Prostate gland (tissue), 2 donors: ENCODE measurements at regions not wholly inside any gene's neighbourhood (a gene's known extent, or its start where the extent isn't known, plus 50 kb on each side); places are given as distances from the start of the nearest gene placed in this dataset.

Source experiments
- DNase-seq: peaks from one replicate; pipeline ENCODE4 v3.0.0-alpha.2; 2019; ENCODE audit warnings: low spot score
- H3K27ac ChIP-seq, 2 donors: fragments of 200-600 bp; sonication (generic); 2 replicates each; pipeline ENCODE4 v1.5.1; 2017 to 2019
- H3K27me3 ChIP-seq: fragments of 200-600 bp; sonication (generic); replicated peaks from 2 replicates; pipeline ENCODE4 v1.5.1; 2019; ENCODE audit not compliant: insufficient read depth
- H3K36me3 ChIP-seq, 2 donors: fragments of 200-600 bp; sonication (generic); 1 replicate in 1 of 2; 2 replicates in 1 of 2; pipeline versions ENCODE4 v1.5.1 to v1.8.1; 2017 to 2019
- H3K4me1 ChIP-seq: fragments of 200-600 bp; sonication (generic); replicated peaks from 2 replicates; pipeline ENCODE4 v1.5.1; 2019
- H3K4me3 ChIP-seq, 2 donors: fragments of 200-600 bp; sonication (generic); 2 replicates each; pipeline ENCODE4 v1.5.1; 2017 to 2019
- H3K9me3 ChIP-seq: fragments of 200-600 bp; sonication (generic); 2 replicates; pipeline ENCODE4 v1.5.1; 2017
- POLR2A ChIP-seq: fragments of 450-650 bp; IDR thresholded peaks from one replicate; pipeline ENCODE4 v1.6.1; 2016; ENCODE audit warnings: antibody characterized with exemption, mild to moderate bottlenecking
- POLR2AphosphoS5 ChIP-seq: sonication (generic); formaldehyde crosslinking; IDR thresholded peaks from one replicate; pipeline ENCODE4 v1.6.1; 2017; ENCODE audit warnings: antibody characterized with exemption
- WGBS: methylation state at CpG from one replicate; pipeline ENCODE4 v1.1.5; 2018; 5-methylcytosine and 5-hydroxymethylcytosine counted together
- intact Hi-C: fragments of 100-400 bp; cut with DNase I; formaldehyde crosslinking; loops from one replicate; pipeline ENCODE4 v1.14.2; 2022
- TF ChIP-seq, protein P1 (sequence below), 4 experiments: fragments of 200-600 bp in 2 of 4; fragments of 450-650 bp in 2 of 4; sonication (generic) in 2 of 4; IDR thresholded peaks; 1 replicate in 3 of 4; 2 replicates in 1 of 4; pipeline ENCODE4 v1.5.1; 2016 to 2019; ENCODE audit warnings: antibody characterized with exemption in 4 of 4, mild to moderate bottlenecking in 2 of 4, moderate library complexity in 2 of 4

DNA sequence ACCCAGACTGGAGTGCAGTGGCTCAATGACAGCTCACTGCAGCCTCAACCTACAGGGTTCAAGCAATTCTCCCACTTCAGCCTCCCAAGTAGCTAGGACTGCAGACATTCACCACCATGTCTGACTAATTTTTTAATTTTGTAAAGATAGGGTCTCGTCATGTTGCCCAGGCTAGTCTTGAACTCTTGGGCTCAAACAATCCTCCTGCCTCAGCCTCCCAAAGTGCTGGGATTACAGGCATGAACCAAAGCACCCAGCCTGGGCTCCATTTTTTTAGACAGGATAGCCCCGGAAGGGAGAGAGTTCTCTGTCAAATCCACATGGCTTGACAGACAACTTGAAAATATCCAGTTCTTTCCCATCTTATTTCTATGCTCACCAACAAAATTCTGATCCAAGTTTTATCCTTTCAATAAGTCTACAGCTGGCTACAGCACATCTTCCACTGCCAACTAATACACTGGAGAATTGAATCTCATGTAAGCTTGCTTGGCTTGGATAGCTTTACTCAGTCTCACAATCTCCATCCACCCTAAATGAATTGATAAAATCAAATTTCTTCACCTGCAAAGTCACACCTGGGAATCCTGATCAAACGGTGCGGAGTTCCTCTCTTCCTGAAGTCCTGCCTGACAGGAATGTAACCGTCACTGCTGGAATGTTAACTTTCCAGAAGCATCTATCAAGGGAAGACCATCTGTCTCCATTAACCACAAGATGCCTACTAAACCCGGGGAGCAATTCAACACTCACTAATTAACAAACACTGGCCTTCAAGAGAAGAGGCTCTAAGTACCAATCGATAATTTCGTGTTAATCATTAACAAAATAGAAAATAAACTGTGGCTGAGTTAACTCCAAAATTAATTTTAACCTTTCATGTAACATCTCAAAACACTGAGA is 239.7 kb upstream of the MKLN1 start:
- no peaks in the 10 kb centered on the region for H3K27me3 ChIP-seq
- H3K4me1 ChIP-seq = no peaks in the 10 kb centered on the region
- no peak overlapping the region for H3K27ac ChIP-seq
- no peaks in the 10 kb centered on the region for H3K9me3 ChIP-seq
- DNase-seq = no peak
- H3K36me3 ChIP-seq = no peaks in the 10 kb centered on the region
- no peak overlapping the region for H3K4me3 ChIP-seq
- TF ChIP-seq POLR2A = no peak
- TF ChIP-seq, protein P1, sequence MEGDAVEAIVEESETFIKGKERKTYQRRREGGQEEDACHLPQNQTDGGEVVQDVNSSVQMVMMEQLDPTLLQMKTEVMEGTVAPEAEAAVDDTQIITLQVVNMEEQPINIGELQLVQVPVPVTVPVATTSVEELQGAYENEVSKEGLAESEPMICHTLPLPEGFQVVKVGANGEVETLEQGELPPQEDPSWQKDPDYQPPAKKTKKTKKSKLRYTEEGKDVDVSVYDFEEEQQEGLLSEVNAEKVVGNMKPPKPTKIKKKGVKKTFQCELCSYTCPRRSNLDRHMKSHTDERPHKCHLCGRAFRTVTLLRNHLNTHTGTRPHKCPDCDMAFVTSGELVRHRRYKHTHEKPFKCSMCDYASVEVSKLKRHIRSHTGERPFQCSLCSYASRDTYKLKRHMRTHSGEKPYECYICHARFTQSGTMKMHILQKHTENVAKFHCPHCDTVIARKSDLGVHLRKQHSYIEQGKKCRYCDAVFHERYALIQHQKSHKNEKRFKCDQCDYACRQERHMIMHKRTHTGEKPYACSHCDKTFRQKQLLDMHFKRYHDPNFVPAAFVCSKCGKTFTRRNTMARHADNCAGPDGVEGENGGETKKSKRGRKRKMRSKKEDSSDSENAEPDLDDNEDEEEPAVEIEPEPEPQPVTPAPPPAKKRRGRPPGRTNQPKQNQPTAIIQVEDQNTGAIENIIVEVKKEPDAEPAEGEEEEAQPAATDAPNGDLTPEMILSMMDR (IDR thresholded peaks at IDR 0.05) = no peak
- no peak for TF ChIP-seq POLR2AphosphoS5
- intact Hi-C loops = no loop called here
- WGBS = 71% methylated on average over 8 of the region's 8 CpGs

DNA sequence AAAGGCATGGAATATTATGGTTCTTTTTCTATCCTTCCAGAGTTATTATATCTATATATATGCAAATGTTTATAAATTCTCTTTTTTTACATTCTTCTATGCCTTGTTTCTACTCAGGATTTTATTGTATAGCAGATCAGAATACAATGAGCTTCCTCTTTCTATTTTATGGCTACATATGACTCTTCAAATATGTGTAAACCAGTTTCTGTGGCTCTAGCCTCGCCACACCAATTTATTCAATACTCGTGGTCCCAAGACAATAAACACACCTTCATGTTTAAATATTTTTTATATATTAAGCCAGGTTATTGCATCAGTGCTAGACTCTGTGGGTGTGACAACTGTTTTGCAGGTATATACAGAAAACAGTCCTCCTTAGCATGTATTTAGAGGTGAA is 237.5 kb upstream of the MKLN1 start:
- Histone ChIP-seq H3K4me1 (no peaks in the 10 kb centered on the region), H3K4me3 (no peak overlapping the region)

GRCh38 chr7:131090886-131091692 is 236.6 kb upstream of the MKLN1 start:
- Histone ChIP-seq H3K27me3 (no peaks in the 10 kb centered on the region), H3K4me3 (no peak overlapping the region), H3K9me3 (no peaks in the 10 kb centered on the region), H3K27ac (peak overlapping the region in 1 of 2 donors; percentile 55), H3K36me3 (no peaks in the 10 kb centered on the region), H3K4me1 (no peaks in the 10 kb centered on the region)
- no peak for TF ChIP-seq POLR2AphosphoS5
- TF ChIP-seq, protein P1 (IDR thresholded peaks at IDR 0.05) = no peak
- TF ChIP-seq POLR2A = no peak
- intact Hi-C loops = no loop called here
- no peak for DNase-seq
- 87% methylated on average over 7 of the region's 7 CpGs for WGBS

More for the DNA sequence above, 237.5 kb upstream of the MKLN1 start:
- Histone ChIP-seq H3K27me3 (no peaks in the 10 kb centered on the region), H3K36me3 (no peaks in the 10 kb centered on the region), H3K9me3 (no peaks in the 10 kb centered on the region), H3K27ac (no peak overlapping the region)
- no peak for DNase-seq
- intact Hi-C loops = no loop called here
- TF ChIP-seq, protein P1 (IDR thresholded peaks at IDR 0.05) = no peak
- no peak for TF ChIP-seq POLR2AphosphoS5
- no peak for TF ChIP-seq POLR2A
- 56% methylated on average over 2 of the region's 2 CpGs for whole genome bisulfite sequencing

DNA sequence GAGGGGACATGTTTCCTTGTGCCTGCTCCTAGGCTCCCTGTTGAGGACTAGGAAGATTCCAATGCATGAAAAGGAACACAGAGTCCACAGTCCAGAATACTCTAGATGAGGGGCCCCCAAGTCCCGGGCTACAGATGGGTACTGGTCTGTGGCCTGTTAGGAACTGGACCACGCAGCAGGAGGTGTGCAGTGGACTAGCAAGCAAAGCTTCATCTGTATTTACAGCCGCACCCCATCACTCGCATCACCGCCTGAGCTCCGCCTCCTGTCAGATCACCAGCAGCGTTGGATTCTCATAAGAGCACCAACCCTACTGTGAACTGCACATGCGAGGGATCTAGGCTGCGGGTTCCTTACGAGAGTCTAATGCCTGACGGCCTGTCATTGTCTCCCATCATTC is 233.0 kb upstream of the MKLN1 start:
- no peaks in the 10 kb centered on the region for H3K9me3 ChIP-seq
- no peaks in the 10 kb centered on the region for H3K27me3 ChIP-seq
- no peak overlapping the region for H3K27ac ChIP-seq
- WGBS = 94% methylated on average over 11 of the region's 11 CpGs
- TF ChIP-seq POLR2AphosphoS5 (no peak), POLR2A (no peak)
- TF ChIP-seq, protein P1 (IDR thresholded peaks at IDR 0.05) = no peak
- DNase-seq = no peak
- intact Hi-C loops = no loop called here
- no peak overlapping the region for H3K4me3 ChIP-seq
- no peaks in the 10 kb centered on the region for H3K36me3 ChIP-seq
- no peaks in the 10 kb centered on the region for H3K4me1 ChIP-seq
